ENCODE measurements at regions not wholly inside any gene's neighbourhood (a gene's known extent, or its start where the extent isn't known, plus 50 kb on each side); places are given as distances from the start of the nearest gene placed in this dataset.

GRCh38 chr7:19465861-19466260 lies 243.0 kb downstream of the POLR1F start:
- TF ChIP-seq RCOR1 (IDR thresholded peaks at IDR 0.05; ENCODE audit: low read length): no peak
- TF ChIP-seq RFX5 (IDR thresholded peaks at IDR 0.05; ENCODE audit: low read length): no peak
- TF ChIP-seq REST (IDR thresholded peaks at IDR 0.05; ENCODE audit: low read depth, low read length): no peak
- no peak for TF ChIP-seq USF2 (IDR thresholded peaks at IDR 0.05; ENCODE audit: borderline replicate concordance, low read depth, low read length)
- no peak for TF ChIP-seq NRF1 (IDR thresholded peaks at IDR 0.05; ENCODE audit: low read depth, low read length)
- TF ChIP-seq USF1 (IDR thresholded peaks at IDR 0.05; ENCODE audit: borderline replicate concordance, low read depth): no peak
- no peak for TF ChIP-seq TAF1 (IDR thresholded peaks at IDR 0.05; ENCODE audit: borderline replicate concordance, low read depth, low read length)
- no peak for TF ChIP-seq CTCF (IDR thresholded peaks at IDR 0.05)
- TF ChIP-seq SIN3A (IDR thresholded peaks at IDR 0.05; ENCODE audit: borderline replicate concordance, low read depth, low read length): no peak
